Activated gamma-delta T cell (primary cell): ENCODE measurements at regions not wholly inside any gene's neighbourhood (a gene's known extent, or its start where the extent isn't known, plus 50 kb on each side); places are given as distances from the start of the nearest gene placed in this dataset.

ENCODE experiments used
- DNase-seq: peaks from one replicate; lab custom pipeline; 2025; lab: John Stamatoyannopoulos, UW

DNA sequence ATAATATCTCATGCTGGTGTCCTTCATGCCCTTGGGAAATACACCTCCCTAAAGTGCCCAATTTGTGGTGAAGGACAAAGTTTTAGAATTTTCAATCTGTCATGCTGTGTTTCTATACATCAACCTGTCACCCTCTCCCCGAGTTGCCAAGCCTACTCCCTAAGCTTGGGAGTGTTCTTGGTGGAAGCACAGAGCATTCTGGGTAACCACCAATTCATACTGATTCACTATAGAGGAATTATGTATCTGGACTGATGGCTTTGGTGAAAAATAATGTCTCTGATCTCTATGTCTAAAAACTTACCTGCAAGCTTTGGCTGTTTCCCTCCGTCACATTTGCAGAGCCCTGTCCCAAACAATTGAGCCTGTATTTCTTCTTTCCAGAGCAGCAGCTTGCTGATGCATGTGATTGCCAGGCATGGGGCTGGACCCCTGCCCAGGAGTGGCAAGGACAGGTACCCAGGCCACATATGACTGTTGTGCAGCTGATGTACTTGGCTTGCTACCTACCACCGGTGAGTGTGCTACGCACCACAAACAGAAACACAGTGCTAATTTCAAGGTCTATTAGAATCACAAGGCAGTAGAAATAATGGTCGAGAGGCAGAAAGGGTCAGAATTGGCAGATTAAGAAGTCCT lies 202.8 kb upstream of the CITED2 start:
- DNase-seq: no peak

DNA sequence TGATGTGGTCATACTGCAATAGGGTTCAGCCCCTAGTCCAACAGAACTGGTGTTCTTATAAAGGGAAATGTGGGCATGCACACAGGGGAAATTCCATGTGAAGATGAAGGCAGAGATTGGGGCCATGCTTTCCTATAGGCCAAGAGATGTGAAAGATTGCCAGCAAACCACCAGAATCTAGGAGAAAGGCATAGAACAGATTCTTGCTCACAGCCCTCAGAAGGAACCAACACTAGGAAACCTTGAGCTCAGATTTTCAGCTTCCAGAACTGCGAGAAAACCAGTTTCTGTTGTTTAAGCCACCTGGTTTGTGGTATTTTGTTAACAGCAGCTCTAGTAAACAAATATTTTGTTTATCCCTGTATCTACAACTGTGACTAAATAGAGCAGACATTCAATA lies 197.6 kb upstream of the CITED2 start:
- no peak for DNase-seq

DNA sequence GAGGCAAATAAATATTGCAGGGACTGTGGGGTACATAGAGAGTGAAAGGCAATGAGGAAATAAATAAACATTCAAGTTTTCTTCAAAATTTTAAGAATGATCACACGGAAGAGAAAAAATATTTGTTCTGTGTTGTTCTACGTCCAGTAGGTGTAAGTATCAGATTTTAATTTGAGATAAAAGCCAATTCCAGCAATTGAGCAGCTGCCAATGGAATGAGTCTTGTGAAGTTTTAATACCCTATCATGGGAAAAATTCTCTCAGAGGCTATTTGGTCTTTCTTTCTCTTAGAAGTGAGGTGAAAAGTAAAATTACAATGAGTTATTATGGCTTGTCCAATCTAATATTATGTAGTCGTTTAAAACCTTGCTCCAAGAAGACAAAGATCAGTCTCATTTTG lies 195.7 kb upstream of the CITED2 start:
- DNase-seq: no peak

DNA sequence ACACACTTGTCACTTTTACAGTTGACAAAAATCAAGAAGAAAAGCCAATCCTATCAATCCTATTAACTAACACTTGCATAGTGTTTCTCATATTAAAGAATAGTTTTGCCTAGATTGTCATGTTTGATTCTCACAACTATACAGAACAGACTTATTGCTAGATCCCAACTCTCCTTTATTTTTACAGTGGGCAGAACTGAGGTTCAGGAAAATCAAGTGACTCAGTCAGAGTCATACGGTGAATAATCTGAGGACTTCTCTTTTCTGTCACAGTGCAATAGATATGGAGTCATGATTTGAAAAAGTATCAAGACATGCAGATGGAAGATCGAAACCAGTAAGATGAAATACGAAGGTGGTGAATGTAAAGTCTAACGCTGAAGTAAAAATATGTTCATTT lies 195.1 kb upstream of the CITED2 start:
- no peak for DNase-seq

DNA sequence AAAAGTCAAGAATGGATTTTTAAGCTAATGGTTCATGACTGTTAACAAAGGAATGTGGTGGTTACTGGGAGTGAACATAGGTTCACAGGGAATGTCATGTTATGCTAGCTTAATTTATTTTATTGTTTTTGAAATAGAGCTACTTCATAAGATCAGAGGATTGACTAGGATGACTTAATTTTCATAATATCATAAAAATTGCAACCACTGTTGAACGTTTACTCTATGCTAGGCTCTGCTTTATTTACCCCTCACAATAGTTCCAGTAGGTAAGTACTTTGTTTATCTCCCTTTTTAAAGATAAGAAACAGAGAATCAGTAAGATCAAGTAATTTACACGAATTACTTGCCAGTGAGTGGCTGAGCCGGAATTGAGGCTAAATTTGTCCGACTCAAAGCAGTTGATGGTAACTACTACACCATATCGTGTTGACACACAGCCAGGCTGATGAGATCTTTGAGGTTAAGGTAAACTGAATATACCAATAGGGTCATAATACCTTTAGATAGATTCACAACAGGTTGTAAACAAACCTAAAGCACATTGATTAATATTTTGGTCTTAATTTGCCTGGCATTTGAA lies 194.6 kb upstream of the CITED2 start:
- DNase-seq: no peak

DNA sequence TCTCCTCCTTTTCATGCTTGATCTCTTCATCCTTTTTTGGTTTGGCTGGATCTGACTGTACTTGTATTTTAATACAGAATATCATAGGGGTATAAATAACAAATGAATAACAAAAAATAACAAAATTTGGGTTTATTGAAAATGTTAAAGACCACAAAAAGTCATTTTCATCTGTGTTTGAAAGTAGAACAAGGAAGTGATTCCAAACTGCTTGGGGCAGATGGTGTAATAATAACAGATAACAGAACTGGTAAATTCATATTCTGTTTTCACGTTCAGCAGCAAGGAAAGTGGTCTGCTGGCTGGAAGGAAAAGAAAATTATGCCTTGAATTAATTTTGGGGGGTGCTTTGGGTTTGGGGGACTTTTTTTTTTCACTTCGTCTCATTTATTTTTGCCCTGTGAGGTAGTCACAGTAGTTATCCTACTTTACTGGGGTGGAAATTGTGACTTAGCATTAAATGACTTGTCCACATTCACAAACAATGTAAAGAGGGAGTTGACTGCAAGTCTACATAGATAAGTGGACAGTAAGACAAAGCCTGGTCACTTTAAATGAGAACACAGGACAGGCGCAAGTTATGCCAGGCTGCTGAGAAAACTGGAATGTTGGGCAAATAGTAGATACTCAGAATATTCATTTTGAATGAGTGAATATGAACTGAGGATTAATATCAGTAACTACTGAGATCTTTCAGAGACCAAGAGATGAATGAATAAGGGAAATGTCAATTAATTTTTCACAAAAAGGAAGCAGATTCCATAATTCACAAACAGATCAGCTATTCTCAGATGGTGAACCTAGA lies 193.9 kb upstream of the CITED2 start:
- no peak for DNase-seq

DNA sequence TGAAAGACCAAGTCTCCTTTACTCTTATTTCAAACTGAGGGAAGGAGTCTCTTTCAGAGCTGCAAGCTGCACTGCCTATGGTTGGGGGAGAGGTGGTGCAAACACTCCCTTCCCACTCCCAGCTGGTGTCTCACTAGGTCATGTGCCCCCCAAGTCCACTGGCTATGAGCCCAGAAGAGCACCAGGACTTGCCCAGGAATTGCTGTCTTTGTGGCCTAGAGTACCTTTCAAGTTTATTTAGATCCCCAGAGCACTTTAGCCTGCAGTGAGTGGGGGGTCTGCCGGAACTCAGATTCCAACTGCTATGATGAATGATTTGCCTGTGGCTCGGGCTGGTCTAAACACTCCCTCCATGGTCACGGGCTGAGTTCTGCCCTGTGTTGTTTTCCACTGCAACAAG lies 192.6 kb upstream of the CITED2 start:
- DNase-seq: no peak

DNA sequence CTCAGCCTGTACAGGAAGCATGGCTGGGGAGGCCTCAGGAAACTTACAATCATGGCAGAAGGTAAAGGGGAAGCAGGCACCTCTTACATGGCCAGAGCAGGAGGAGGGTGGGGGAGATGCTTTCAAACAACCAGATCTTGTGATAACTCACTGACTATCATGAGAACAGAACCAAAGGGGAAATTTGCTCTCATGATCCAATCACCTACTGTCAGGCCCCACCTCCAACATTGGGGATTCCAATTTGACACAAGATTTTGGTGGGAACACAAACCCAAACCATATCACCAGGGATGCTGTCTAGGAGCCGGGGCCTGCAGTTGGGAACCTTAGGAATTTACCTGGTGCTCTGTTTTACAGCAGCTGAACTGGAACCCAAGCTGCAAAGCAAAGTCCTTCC lies 191.1 kb upstream of the CITED2 start:
- no peak for DNase-seq

DNA sequence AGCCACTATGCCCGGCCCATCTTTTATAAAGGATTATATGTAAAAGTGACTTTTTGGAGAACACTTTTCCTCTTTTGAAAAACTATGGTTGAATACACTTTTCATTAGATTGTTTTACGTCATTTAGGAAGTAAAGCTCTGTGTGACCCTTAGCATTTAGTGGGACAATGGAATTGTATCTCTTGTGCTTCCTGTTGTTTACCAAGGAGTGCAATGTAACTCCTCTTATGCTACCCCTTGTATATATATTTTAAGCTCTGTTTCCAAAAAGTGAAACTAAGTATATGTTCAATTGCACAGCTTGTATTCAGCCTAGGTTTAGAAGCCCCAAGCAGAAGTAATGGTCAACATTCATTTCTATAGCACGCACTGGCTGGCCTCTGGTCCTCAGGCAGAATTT lies 183.1 kb upstream of the CITED2 start:
- DNase-seq: no peak

DNA sequence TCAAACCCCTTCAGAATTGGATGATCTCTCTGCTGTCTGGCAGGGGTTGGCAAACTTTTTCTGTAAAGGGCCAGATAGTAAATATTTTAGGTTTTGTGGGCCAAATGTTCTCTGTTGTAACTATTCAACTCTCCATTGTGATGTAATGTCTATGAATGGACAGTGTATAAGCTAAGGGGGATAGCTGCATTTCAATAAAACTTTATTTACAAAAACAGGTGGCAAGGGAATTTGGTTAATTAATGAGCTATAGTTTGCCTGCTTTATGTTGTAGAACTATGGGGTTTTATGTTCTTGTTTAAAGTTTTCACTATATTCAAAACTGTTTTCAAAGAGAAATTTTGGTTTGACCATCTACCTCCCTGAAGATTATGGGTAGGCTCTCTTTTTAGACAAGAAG lies 182.1 kb upstream of the CITED2 start:
- no peak for DNase-seq

DNA sequence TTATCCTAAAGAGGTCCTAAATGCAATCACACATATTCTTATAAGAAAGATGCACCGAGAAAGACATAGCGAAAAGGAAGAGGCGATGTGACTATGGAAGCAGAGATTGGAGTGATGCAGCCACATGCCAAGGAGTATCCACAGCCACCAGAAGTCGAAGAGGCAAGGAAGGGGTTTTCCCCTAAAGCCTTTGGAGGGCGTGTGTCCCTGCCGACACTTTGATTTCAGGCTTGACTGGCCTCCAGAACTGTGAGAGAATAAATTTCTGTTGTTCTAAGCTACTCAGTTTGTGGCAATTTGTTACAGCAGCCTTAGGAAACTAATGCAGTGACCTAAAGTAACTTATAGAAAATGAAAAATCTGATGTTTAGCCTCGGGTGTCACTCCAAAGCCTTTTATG lies 179.5 kb upstream of the CITED2 start:
- no peak for DNase-seq

DNA sequence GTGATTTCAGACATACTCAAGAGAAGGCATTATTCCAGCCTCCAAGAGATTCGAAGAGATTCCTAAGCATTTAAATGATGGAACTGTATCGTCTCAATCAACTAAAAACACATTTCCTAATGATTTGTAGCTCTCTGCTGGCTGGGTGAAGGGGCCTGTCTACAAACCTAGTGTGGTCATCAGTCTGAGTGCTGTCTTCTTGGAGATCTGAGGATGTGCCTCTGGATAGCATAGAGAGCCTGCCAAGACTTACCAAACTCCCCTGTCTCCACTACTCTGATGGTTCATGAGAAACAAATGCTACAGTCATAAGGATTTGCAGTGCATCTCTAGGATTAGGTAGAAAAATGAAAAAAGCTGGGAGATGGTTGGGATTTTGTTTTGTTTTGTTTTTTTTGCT lies 176.9 kb upstream of the CITED2 start:
- DNase-seq: no peak

DNA sequence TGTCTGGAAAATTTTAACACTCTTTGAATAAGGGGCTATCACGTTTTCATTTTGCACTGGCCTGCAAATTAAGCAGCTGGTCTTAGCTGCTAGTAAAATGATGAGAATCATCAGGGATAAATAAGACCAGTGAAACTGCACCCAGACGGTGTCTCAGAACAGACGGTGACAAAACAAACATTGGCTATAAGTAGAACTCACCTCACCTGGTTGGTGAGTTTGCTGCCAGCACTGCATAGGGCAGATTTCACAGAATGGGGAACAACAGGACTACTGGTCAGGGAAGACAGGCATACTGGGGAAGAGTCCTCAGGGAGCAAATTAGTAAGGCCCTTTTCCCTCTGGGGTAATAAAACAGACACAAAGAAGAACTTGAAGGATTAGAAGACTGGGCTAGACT lies 175.9 kb upstream of the CITED2 start:
- DNase-seq: no peak

DNA sequence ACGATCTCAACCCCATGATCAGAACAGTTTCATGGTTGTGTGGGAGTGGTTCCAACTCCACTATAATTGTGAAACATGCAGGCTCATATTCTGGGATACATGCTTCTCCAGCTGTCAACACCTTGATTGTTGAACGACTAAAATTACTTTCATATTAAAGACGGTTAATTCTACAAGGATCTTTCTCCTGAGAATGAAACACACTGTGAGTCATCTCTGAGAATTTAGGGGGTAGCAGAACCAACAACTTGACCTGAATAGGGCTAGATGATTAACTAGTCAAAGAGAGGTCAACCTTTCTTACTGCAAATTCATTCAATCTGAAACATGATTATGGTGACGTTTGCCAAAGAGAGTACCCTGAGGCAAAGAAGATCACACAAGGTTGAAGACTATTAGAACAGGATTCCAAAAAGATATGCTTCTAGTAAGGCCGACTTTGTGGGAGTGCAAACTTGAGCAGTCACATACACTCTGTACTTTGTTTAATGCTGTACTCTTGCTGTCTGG lies 175.2 kb upstream of the CITED2 start:
- no peak for DNase-seq

DNA sequence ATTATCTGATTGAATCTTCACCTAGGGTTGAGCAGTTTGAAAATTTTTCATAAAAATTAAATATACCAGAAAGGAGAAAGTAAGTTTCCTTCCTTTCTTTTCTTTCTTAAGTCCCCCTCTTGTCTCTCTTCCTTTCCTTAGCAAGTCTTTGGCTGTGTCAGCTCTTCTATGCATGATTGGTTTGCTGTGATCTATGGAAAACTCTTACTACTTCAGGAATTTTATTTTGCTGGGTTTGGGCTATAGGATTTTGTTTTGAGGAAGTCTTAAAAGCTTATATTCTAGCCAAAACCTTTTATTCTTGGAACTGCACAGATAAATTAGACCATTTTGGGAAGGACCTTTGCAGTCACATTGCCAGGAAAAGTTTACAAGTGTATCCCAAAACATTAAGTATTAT lies 173.4 kb upstream of the CITED2 start:
- no peak for DNase-seq

DNA sequence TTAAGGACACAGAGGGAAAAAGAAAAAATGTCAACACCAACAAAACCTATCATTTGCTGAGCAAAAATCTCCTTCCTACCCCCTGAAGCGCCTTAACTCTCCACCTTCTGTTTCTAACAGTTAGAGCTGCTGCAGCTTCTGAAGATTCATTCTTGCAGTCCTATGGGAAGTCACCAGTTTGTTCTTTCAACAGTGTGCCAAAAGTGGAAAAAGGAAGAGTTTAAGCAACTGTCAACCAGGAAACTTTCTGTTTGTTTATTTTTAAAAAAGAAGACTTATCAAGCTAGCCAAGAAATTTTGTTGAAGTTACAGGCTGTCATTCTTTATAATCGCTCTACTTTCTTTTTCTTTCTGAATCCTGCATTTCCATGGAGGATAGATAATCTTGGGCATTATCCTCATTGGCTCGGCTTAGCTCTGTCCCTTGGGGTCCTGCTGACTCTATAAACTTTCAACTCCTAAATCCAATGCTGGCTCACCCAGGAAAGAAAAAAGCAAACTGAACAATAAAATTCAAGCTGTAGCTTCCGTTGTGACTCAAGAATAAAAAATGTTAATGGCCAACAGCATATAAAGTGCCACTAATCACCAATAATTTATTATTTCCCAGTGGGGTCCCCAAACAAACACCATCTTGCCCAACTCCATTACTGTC lies 172.8 kb upstream of the CITED2 start:
- no peak for DNase-seq

DNA sequence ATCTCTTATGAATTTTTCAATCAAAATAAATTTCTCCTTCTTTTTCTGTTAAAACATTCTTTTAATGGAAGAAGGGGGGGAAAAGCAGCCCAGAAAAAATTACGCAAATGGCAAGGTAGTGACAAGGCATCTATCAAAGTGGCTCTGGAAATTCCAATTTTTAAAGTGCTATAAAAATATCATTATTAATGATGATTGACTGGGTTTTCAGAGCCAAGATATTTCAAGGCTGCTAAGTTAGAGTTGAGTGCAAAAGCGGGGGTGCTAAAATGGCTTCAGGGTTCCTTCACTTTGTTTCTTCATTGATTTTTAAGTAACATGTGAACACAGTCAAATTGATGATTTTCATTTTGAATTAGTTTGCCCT lies 171.6 kb upstream of the CITED2 start:
- no peak for DNase-seq

DNA sequence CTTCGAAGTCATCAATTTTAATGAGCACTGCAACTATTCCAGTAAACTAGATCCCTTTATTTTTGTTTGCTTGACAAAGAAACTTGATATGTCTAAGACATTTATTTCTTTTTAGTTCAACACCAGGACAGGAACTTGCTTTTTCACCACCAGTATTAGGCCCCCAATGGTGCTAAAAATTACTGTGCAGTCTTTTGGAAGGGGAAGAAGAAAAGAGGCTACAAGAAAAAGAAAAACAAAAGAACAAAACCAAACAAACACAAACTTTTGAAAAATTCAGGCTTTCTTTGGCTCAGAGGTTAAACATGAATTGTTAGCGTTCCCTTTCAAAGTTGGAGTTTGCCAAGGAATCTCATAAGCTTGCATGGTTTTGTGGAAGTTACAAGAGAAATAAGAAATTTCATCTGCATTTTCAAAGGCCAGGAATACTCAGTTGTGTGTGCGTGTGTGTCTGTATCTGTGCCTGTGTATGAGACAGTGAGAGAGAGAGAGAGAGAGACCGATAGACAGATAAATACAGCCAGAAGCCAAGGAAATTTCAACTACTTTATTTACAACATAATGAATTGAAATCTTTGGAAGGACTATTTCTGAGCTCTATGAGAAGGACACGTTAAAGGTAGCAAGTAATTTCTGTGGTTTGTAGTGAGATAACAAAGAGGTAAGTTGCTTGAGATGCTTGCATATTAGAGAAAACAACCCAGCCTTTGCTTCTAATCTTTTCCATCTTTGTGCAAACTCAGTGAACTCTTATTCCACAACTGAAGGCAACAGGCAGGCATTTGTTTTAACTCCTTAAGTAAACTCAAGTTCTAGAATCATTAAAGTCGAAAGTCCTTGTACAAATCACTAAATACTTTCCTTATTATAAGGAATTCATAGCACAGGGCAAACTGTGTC lies 171.0 kb upstream of the CITED2 start:
- no peak for DNase-seq

DNA sequence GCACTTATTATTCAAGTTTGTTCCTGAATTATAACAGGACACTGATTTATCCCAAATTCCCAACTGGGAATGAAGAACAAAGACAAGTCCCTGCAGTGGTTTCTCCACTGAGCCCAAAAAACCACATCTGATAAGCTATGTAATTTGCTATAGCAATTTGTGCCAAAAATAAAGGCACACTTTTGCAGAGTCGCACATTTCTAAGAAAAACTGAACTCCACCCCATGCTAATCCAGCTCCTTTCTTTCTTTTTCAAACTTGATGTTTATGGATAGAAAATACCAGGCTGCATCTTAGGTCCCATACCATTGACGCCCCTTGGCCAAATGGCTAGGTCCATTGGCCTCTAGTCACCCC lies 170.2 kb upstream of the CITED2 start:
- DNase-seq: no peak

DNA sequence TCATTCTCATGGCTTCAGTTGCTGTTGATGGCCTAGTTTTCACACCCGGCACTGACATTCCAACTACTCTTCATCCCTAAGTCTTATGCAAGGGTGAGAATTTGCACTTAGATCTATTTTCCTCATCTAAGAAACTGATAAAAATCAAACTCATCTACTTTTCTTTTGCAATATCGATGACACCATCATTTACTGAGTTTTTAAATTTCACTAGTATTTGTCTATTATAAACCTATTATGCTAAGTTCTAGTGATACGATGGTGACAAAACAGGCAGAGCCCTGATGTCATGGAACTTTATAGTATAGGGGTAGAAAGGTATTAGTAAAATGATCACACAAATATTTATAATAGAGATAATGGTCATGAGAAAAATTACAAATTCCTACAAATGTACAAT lies 167.9 kb upstream of the CITED2 start:
- DNase-seq: no peak

DNA sequence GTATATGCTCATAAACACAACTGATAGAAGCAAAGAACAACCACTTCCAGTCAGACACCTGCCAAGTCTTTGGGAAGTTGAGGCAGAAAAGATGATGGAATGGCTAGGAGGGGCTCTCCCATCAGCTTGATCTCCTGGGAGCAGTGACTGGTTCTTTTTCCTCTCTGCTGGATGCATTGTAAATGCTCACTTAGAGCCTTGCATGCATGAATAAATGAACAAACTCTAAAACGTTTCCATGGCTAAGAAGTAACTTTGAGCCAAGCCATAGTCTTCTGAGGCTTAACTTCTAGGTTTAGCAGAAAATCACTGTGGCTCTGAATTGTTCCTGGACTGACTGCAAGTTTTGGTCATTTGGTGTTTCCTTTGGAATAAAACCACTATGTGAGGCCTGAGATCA lies 166.4 kb upstream of the CITED2 start:
- no peak for DNase-seq

DNA sequence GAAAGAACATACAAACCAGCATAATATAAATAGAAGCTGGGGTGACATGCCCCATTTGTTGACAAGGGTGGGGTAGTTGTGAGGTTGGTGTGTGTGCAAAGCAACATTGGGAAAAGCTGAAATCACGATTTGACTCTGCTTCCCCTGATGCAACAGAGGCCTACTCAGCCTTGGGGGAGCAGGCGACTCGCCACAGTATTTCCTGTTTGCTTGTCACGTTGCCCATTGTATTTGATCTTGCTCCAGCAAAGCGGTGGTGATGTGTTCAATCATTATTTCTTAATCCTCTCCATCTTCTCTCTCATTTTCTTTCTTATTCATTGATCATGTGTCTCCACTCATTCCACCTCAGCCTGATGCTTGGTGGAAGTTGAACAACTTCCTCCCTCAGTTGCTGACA lies 165.8 kb upstream of the CITED2 start:
- DNase-seq: no peak
